HCT116 (cell line): ENCODE measurements at regions not wholly inside any gene's neighbourhood (a gene's known extent, or its start where the extent isn't known, plus 50 kb on each side); places are given as distances from the start of the nearest gene placed in this dataset.
"Not testable (repeated sequence)": the region's sequence is repeated elsewhere in the genome, so short reads cannot be mapped to it uniquely, and the experiment has no call there.

Experiments
- ATAC-seq: fragments of 200-7000 bp; cut with Tn5 transposase; 2 replicates; pipeline ENCODE4 v1.9.1; 2020; ENCODE audit warnings: mild to moderate bottlenecking, moderate library complexity
- BruUV-seq: library from RNA; stranded (reverse); fragments of 400-500 nt; replicated peaks from 2 replicates; lab custom pipeline; 2021; lab: Mats Ljungman, UMichigan
- CTCF ChIA-PET: fragments of 300-600 bp; sonication (Branson Sonifier 250); formaldehyde crosslinking; loops from one replicate; lab custom pipeline; 2021; ENCODE audit warnings: antibody characterized with exemption; lab: Charles Lee
- POLR2A ChIA-PET: fragments of 300-600, 350-600 bp; sonication (Branson Sonifier 250); formaldehyde crosslinking; loops from one replicate; lab custom pipeline; 2021; ENCODE audit warnings: antibody characterized with exemption; lab: Charles Lee
- RAD21 ChIA-PET, 2 experiments: fragments of 300-600 bp; sonication (Branson Sonifier 250); formaldehyde crosslinking; loops; one replicate each; lab custom pipeline; 2023; ENCODE audit warnings: low total read pairs in 2 of 2; ENCODE audit not compliant: uncharacterized antibody in 2 of 2, unreplicated experiment in 2 of 2, low non-redundant PET in 1 of 2; lab: Charles Lee
- DNase-seq: peaks from one replicate; pipeline ENCODE4 v3.0.0-alpha.2; 2010; ENCODE audit warnings: low read depth, low spot score
- H2AFZ ChIP-seq: fragments of 200-600 bp; shearing (Covaris generic), sonication (generic); 2 replicates; pipeline ENCODE4 v1.6.1; 2017; ENCODE audit warnings: low read depth, mixed run types, mixed read lengths, antibody characterized with exemption, low read length; ENCODE audit not compliant: poor library complexity, severe bottlenecking
- H3K27ac ChIP-seq: 2 replicates; pipeline ENCODE4 v1.5.1; 2012; ENCODE audit warnings: low read depth, low read length
- H3K27me3 ChIP-seq: fragments of 200-600 bp; sonication (generic); 2 replicates; pipeline ENCODE4 v1.6.1; 2016; ENCODE audit warnings: mixed run types, low read length, mixed read lengths; ENCODE audit not compliant: insufficient read depth
- H3K36me3 ChIP-seq, 2 experiments: fragments of 200-500 bp in 1 of 2; fragments of 200-600 bp in 1 of 2; sonication (Bioruptor generic) in 1 of 2; sonication (generic) in 1 of 2; 2 replicates each; pipeline versions ENCODE4 v1.5.1 to v1.6.1; 2014 to 2016; ENCODE audit warnings: low read length in 2 of 2, inconsistent platforms in 1 of 2, mixed read lengths in 1 of 2, mixed run types in 1 of 2; ENCODE audit not compliant: insufficient read depth in 2 of 2, control insufficient read depth in 1 of 2
- H3K4me1 ChIP-seq, 2 experiments: fragments of 200-600 bp in 1 of 2; sonication (generic) in 1 of 2; 2 replicates each; pipeline versions ENCODE4 v1.5.1 to v1.6.1; 2012 to 2017; ENCODE audit warnings: low read length in 2 of 2, inconsistent platforms in 1 of 2, mild to moderate bottlenecking in 1 of 2, mixed read lengths in 1 of 2, mixed run types in 1 of 2, moderate library complexity in 1 of 2; ENCODE audit not compliant: insufficient read depth in 2 of 2, control insufficient read depth in 1 of 2
- H3K4me2 ChIP-seq: fragments of 200-600 bp; sonication (generic); 2 replicates; pipeline ENCODE4 v1.6.1; 2017; ENCODE audit warnings: mixed run types, low read length, mixed read lengths
- H3K4me3 ChIP-seq, 2 experiments: fragments of 200-600 bp in 1 of 2; sonication (generic) in 1 of 2; replicated peaks in 1 of 2; 2 replicates each; pipeline ENCODE4 v1.5.1; 2011 to 2016; ENCODE audit warnings: low read length in 2 of 2, control low read depth in 1 of 2, low read depth in 1 of 2, mild to moderate bottlenecking in 1 of 2, mixed read lengths in 1 of 2, mixed run types in 1 of 2
- H3K79me2 ChIP-seq: fragments of 200-600 bp; sonication (generic); 2 replicates; pipeline ENCODE4 v1.6.1; 2017; ENCODE audit warnings: mild to moderate bottlenecking, mixed run types, low read length, moderate library complexity, mixed read lengths; ENCODE audit not compliant: insufficient read depth
- H3K9ac ChIP-seq: fragments of 200-600 bp; sonication (generic); 2 replicates; pipeline ENCODE4 v1.6.1; 2016; ENCODE audit warnings: low read length, mixed read lengths
- H3K9me2 ChIP-seq: fragments of 200-600 bp; sonication (generic), shearing (Covaris generic); 2 replicates; pipeline ENCODE4 v1.6.1; 2017; ENCODE audit warnings: mixed run types, mild to moderate bottlenecking, moderate library complexity; ENCODE audit not compliant: insufficient read depth
- H3K9me3 ChIP-seq, 2 experiments: fragments of 200-500 bp in 1 of 2; fragments of 200-600 bp in 1 of 2; sonication (Bioruptor generic) in 1 of 2; sonication (generic) in 1 of 2; 2 replicates each; pipeline ENCODE4 v1.6.1; 2014 to 2017; ENCODE audit warnings: low read length in 2 of 2, mixed read lengths in 2 of 2, inconsistent platforms in 1 of 2, low read depth in 1 of 2, mild to moderate bottlenecking in 1 of 2, mixed run types in 1 of 2, moderate library complexity in 1 of 2; ENCODE audit not compliant: control insufficient read depth in 1 of 2, insufficient read depth in 1 of 2
- H4K20me1 ChIP-seq: fragments of 200-600 bp; sonication (generic), shearing (Covaris generic); 2 replicates; pipeline ENCODE4 v1.6.1; 2017; ENCODE audit warnings: mixed run types, mild to moderate bottlenecking, moderate library complexity; ENCODE audit not compliant: insufficient read depth
- CBX3 ChIP-seq: IDR thresholded peaks from 2 replicates; pipeline ENCODE4 v1.6.1; 2012; ENCODE audit warnings: low read depth
- EGR1 ChIP-seq: IDR thresholded peaks from 2 replicates; pipeline ENCODE4 v1.6.1; 2012; ENCODE audit warnings: low read depth
- EZH2 ChIP-seq: fragments of 200-600 bp; sonication (generic); IDR thresholded peaks from 2 replicates; pipeline ENCODE4 v1.6.1; 2017; ENCODE audit warnings: antibody characterized with exemption, mixed run types
- EZH2phosphoT487 ChIP-seq: fragments of 200-600 bp; IDR thresholded peaks from 2 replicates; pipeline ENCODE4 v1.6.1; 2018; ENCODE audit warnings: antibody characterized with exemption, borderline replicate concordance
- MAX ChIP-seq: IDR thresholded peaks from 2 replicates; pipeline ENCODE4 v1.6.1; 2012
- SRF ChIP-seq: IDR thresholded peaks from 2 replicates; pipeline ENCODE4 v1.6.1; 2012; ENCODE audit warnings: low read depth
- TCF7L2 ChIP-seq: IDR thresholded peaks from 2 replicates; pipeline ENCODE4 v1.7.0; 2011; ENCODE audit warnings: borderline replicate concordance, inconsistent platforms; ENCODE audit not compliant: insufficient read depth, insufficient read length; ENCODE audit errors: extremely low read depth
- ZFX ChIP-seq: fragments of 450-650 bp; IDR thresholded peaks from 2 replicates; pipeline ENCODE4 v1.6.1; 2017
- intact Hi-C: fragments of 100-400 bp; cut with micrococcal nuclease; formaldehyde crosslinking; loops from 2 replicates; pipeline ENCODE4 v1.10.0; 2022
- TF ChIP-seq, protein P1 (sequence below): IDR thresholded peaks from 2 replicates; pipeline ENCODE4 v1.6.1; 2012; ENCODE audit warnings: low read depth
- TF ChIP-seq, protein P2 (sequence below), 3 experiments: fragments of 200-600 bp in 1 of 3; sonication (generic) in 1 of 3; IDR thresholded peaks in 2 of 3; conservative IDR thresholded peaks in 1 of 3; 2 replicates each; pipeline ENCODE4 v1.5.1; 2012 to 2017; ENCODE audit warnings: low read depth in 2 of 3, low read length in 2 of 3, antibody characterized with exemption in 1 of 3, borderline replicate concordance in 1 of 3, control low read depth in 1 of 3, mild to moderate bottlenecking in 1 of 3, mixed read lengths in 1 of 3, mixed run types in 1 of 3, moderate library complexity in 1 of 3; ENCODE audit not compliant: insufficient read depth in 1 of 3

GRCh38 chr2:47689118-47689517 is 93.8 kb upstream of the MSH6 start:
- H3K9ac ChIP-seq, intact Hi-C loops, POLR2A ChIA-PET, H3K4me3 ChIP-seq, H3K9me3 ChIP-seq, DNase-seq, CTCF ChIA-PET, RAD21 ChIA-PET, H3K27ac ChIP-seq, H3K4me2 ChIP-seq, H3K4me1 ChIP-seq, H3K79me2 ChIP-seq, H3K9me2 ChIP-seq, H3K36me3 ChIP-seq, H2AFZ ChIP-seq, H4K20me1 ChIP-seq, H3K27me3 ChIP-seq, BruUV-seq, ATAC-seq: not testable (repeated sequence)

DNA sequence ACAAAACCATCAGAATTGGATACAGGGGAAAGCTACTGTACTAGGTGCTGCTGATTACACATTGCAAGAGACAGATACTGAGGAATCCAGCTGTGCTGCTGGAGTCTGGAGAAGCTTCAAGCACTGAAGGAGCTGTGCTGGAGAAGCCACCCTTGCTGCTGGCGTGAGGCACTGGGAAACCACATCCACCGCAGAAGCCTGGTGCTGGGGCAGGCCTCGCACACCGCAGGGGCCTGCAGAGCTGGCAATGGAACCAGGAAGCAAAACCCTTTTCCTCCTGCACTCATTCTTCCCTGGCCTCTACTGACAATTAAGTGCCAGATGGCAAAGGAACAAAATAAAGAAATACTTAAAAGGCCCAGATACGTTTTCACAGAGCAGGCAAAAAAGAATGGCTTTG is 94.4 kb upstream of the MSH6 start:
- no peak overlapping the region for H2AFZ ChIP-seq
- H3K27me3 ChIP-seq = no peaks in the 10 kb centered on the region
- POLR2A ChIA-PET = no interaction called here
- RAD21 ChIA-PET = no interaction called here
- H3K9me3 ChIP-seq = 0 out of 4 replicates have a peak, but pooled peaks cover 0 to 4% of the 10 kb centered on the region in 2 experiments
- no peaks in the 10 kb centered on the region for H4K20me1 ChIP-seq
- no peak overlapping the region for H3K4me2 ChIP-seq
- ATAC-seq (no peak), DNase-seq (no peak)
- TF ChIP-seq ZFX = no peak
- no peak for TF ChIP-seq SRF
- no peak for TF ChIP-seq EZH2
- TF ChIP-seq MAX = no peak
- TF ChIP-seq, protein P1, sequence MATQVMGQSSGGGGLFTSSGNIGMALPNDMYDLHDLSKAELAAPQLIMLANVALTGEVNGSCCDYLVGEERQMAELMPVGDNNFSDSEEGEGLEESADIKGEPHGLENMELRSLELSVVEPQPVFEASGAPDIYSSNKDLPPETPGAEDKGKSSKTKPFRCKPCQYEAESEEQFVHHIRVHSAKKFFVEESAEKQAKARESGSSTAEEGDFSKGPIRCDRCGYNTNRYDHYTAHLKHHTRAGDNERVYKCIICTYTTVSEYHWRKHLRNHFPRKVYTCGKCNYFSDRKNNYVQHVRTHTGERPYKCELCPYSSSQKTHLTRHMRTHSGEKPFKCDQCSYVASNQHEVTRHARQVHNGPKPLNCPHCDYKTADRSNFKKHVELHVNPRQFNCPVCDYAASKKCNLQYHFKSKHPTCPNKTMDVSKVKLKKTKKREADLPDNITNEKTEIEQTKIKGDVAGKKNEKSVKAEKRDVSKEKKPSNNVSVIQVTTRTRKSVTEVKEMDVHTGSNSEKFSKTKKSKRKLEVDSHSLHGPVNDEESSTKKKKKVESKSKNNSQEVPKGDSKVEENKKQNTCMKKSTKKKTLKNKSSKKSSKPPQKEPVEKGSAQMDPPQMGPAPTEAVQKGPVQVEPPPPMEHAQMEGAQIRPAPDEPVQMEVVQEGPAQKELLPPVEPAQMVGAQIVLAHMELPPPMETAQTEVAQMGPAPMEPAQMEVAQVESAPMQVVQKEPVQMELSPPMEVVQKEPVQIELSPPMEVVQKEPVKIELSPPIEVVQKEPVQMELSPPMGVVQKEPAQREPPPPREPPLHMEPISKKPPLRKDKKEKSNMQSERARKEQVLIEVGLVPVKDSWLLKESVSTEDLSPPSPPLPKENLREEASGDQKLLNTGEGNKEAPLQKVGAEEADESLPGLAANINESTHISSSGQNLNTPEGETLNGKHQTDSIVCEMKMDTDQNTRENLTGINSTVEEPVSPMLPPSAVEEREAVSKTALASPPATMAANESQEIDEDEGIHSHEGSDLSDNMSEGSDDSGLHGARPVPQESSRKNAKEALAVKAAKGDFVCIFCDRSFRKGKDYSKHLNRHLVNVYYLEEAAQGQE = no peak
- TF ChIP-seq, protein P2, sequence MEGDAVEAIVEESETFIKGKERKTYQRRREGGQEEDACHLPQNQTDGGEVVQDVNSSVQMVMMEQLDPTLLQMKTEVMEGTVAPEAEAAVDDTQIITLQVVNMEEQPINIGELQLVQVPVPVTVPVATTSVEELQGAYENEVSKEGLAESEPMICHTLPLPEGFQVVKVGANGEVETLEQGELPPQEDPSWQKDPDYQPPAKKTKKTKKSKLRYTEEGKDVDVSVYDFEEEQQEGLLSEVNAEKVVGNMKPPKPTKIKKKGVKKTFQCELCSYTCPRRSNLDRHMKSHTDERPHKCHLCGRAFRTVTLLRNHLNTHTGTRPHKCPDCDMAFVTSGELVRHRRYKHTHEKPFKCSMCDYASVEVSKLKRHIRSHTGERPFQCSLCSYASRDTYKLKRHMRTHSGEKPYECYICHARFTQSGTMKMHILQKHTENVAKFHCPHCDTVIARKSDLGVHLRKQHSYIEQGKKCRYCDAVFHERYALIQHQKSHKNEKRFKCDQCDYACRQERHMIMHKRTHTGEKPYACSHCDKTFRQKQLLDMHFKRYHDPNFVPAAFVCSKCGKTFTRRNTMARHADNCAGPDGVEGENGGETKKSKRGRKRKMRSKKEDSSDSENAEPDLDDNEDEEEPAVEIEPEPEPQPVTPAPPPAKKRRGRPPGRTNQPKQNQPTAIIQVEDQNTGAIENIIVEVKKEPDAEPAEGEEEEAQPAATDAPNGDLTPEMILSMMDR (IDR thresholded peaks at IDR 0.05 in 2 of 3, conservative IDR thresholded peaks at IDR 0.05 in 1 of 3; ENCODE audit: borderline replicate concordance in 1 of 3, insufficient read depth in 1 of 3, low read depth in 2 of 3, low read length in 2 of 3) = no peak
- TF ChIP-seq EGR1 = no peak
- TF ChIP-seq TCF7L2 = no peak
- TF ChIP-seq EZH2phosphoT487 = no peak
- no peak for TF ChIP-seq CBX3
- no TSS peak for BruUV-seq
- H3K79me2 ChIP-seq = no peaks in the 10 kb centered on the region
- H3K9ac ChIP-seq = no peak overlapping the region
- H3K9me2 ChIP-seq = no peaks in the 10 kb centered on the region
- intact Hi-C loops = no loop called here
- H3K4me3 ChIP-seq = no peak overlapping the region
- H3K27ac ChIP-seq = no peak overlapping the region
- CTCF ChIA-PET = no interaction called here
- no peaks in the 10 kb centered on the region for H3K4me1 ChIP-seq
- H3K36me3 ChIP-seq = no peaks in the 10 kb centered on the region
